Brain microvascular endothelial cell (primary cell): ENCODE measurements at regions not wholly inside any gene's neighbourhood (a gene's known extent, or its start where the extent isn't known, plus 50 kb on each side); places are given as distances from the start of the nearest gene placed in this dataset.

Experiments
- DNase-seq: peaks from one replicate; pipeline ENCODE4 v3.0.0-alpha.2; 2020
- H3K27ac ChIP-seq: fragments of 250-450 bp; sonication (Bioruptor Pico); 2 replicates; pipeline ENCODE4 v1.5.1; 2020; ENCODE audit warnings: mild to moderate bottlenecking, moderate library complexity
- H3K27me3 ChIP-seq: fragments of 250-450 bp; sonication (Bioruptor Pico); replicated peaks from 2 replicates; pipeline ENCODE4 v1.5.1; 2020; ENCODE audit warnings: mild to moderate bottlenecking
- H3K36me3 ChIP-seq: fragments of 250-450 bp; sonication (Bioruptor Pico); replicated peaks from 2 replicates; pipeline ENCODE4 v1.5.1; 2020; ENCODE audit warnings: mild to moderate bottlenecking
- H3K4me3 ChIP-seq: 2 replicates; pipeline ENCODE4 v1.5.1; 2011; ENCODE audit warnings: low read depth, mild to moderate bottlenecking, control low read depth, low read length, moderate library complexity
- CTCF ChIP-seq: IDR thresholded peaks from 2 replicates; pipeline ENCODE4 v1.5.1; 2011; ENCODE audit warnings: low read depth, mild to moderate bottlenecking, moderate library complexity, low read length, control low read depth, inconsistent platforms; ENCODE audit errors: missing control alignments
- in situ Hi-C: cut with HindIII; loops from 2 replicates; pipeline ENCODE4 v1.10.0; 2017; ENCODE audit warnings: low sequenced_read_pairs, low pct_ligation_motif_present

GRCh38 chr10:3494131-3494837 is 290.7 kb downstream of the KLF6 start:
- Histone ChIP-seq H3K27me3 (no peaks in the 10 kb centered on the region), H3K4me3 (peak overlapping the region; percentile 43), H3K27ac (peak overlapping the region; percentile 62), H3K36me3 (no peaks in the 10 kb centered on the region)
- peak; percentile 57 for DNase-seq
- no peak for TF ChIP-seq CTCF
- in situ Hi-C loops, result no loop called here

DNA sequence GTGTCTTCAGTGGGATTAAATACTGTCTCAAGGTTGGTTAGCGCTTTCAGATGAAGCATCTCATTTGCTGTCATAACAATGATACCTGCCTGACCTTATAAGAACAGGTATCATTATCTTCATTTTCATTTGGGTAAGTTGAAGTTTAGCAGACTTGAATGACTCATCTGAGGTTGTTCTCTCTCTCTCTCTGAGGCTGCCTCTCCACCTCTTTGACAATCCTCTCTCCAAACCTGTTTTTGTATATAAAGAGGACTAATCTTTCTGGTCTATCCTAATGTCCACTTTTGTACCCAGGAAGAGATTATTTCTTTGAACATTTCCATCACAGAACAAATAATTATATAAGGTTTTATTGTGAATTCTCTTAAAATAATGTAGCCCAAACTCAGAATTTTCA is 291.4 kb downstream of the KLF6 start:
- H3K27ac ChIP-seq, result no peak overlapping the region
- TF ChIP-seq CTCF, result no peak
- no peaks in the 10 kb centered on the region for H3K27me3 ChIP-seq
- no peak for DNase-seq
- H3K4me3 ChIP-seq, result no peak overlapping the region
- no peaks in the 10 kb centered on the region for H3K36me3 ChIP-seq
- in situ Hi-C loops, result no loop called here

DNA sequence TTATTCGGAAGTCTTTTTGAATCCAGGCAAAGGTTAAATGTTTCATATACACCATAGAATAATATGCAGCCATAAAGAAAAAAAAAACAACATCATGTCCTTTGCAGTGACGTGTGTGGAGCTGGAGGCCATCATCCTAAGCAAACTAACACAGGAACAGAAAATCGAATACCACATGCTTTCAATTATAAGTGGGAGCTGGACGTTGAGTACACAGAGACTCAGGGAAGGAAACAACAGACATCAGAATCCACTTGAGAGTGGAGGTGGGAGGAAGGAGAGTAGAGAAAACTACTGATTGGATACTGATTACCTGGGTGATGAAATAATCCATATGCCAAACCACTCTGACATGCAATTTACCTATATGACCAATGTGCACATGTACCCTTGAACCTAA is 293.4 kb downstream of the KLF6 start:
- TF ChIP-seq CTCF, result no peak
- no peak overlapping the region for H3K4me3 ChIP-seq

GRCh38 chr10:3487228-3487627 is 297.8 kb downstream of the KLF6 start:
- in situ Hi-C loops, result no loop called here
- no peak overlapping the region for H3K27ac ChIP-seq

More for the DNA sequence above, 293.4 kb downstream of the KLF6 start:
- in situ Hi-C loops, result no loop called here
- no peaks in the 10 kb centered on the region for H3K36me3 ChIP-seq
- no peak overlapping the region for H3K27ac ChIP-seq
- DNase-seq, result no peak
- H3K27me3 ChIP-seq, result no peaks in the 10 kb centered on the region

DNA sequence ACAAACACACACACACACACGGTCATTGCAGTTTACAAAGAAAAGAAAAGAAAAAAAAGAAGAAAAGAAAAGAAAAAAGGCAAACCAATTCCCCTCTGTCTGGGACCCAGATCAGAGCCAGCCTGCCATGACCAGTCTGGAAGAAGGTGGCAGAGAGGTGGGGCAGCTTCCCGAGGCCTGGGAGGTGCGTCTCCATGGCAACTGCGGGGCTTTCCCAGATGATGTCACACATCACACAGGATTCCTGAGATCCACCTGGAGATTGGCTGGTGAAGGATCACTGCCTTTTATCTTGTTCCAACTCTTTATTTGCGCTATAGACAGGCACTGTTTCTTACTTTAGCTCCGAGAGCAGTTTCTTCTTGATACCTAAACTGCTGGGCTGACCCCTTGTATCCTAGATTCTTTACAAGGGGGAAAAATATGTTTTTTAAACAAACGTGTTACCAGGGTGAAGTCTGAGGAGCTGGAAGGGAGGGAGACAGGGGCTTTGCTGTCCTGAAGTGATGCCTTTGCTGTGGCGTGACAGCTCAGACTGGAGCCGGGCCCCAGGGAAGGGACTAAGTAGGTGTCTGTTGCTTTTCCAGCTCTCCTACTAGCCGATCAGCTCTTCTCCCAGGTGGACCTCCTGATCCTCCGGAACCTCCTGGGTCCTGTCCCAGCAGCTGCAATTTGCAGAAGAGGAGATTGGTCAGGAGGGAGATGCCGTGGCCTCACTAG is 298.5 kb downstream of the KLF6 start:
- no peak for TF ChIP-seq CTCF
- in situ Hi-C loops, result no loop called here
- DNase-seq, result no peak
- Histone ChIP-seq H3K4me3 (no peak overlapping the region), H3K27ac (no peak overlapping the region), H3K36me3 (no peaks in the 10 kb centered on the region), H3K27me3 (no peaks in the 10 kb centered on the region)

More at GRCh38 chr10:3487228-3487627, 297.8 kb downstream of the KLF6 start:
- TF ChIP-seq CTCF, result no peak
- Histone ChIP-seq H3K27me3 (no peaks in the 10 kb centered on the region), H3K36me3 (no peaks in the 10 kb centered on the region), H3K4me3 (no peak overlapping the region)
- DNase-seq, result no peak
